Breast epithelium (tissue), 3 donors: ENCODE measurements at regions not wholly inside any gene's neighbourhood (a gene's known extent, or its start where the extent isn't known, plus 50 kb on each side); places are given as distances from the start of the nearest gene placed in this dataset.

ENCODE experiments used
- CTCF ChIP-seq, 3 donors: fragments of 450-650 bp; IDR thresholded peaks; one replicate each; pipeline ENCODE4 v1.5.1; 2016 to 2017; ENCODE audit warnings: antibody characterized with exemption in 3 of 3, mild to moderate bottlenecking in 3 of 3, moderate library complexity in 3 of 3
- POLR2AphosphoS5 ChIP-seq, 3 donors: sonication (generic); formaldehyde crosslinking; IDR thresholded peaks; one replicate each; pipeline ENCODE4 v1.6.1; 2017; ENCODE audit warnings: antibody characterized with exemption in 3 of 3

- TF ChIP-seq CTCF (IDR thresholded peaks at IDR 0.05): no peak
- TF ChIP-seq POLR2AphosphoS5 (IDR thresholded peaks at IDR 0.05): no peak
These were observed 251.4 kb downstream of the SOD2 start for GRCh38 chr6:159441704-159441981.
